Astrocyte (in vitro differentiated cells and primary cell): ENCODE measurements at regions not wholly inside any gene's neighbourhood (a gene's known extent, or its start where the extent isn't known, plus 50 kb on each side); places are given as distances from the start of the nearest gene placed in this dataset.

Experiments
- EZH2 ChIP-seq: IDR thresholded peaks from 2 replicates; pipeline ENCODE4 v1.6.1; 2012; ENCODE audit warnings: mild to moderate bottlenecking, low read length, inconsistent platforms; ENCODE audit not compliant: insufficient read depth
- TF ChIP-seq, protein P1 (sequence below): IDR thresholded peaks from 2 replicates; pipeline ENCODE4 v1.5.1; 2011; ENCODE audit warnings: low read depth, mild to moderate bottlenecking, inconsistent platforms, low read length, moderate library complexity; ENCODE audit not compliant: insufficient read depth

DNA sequence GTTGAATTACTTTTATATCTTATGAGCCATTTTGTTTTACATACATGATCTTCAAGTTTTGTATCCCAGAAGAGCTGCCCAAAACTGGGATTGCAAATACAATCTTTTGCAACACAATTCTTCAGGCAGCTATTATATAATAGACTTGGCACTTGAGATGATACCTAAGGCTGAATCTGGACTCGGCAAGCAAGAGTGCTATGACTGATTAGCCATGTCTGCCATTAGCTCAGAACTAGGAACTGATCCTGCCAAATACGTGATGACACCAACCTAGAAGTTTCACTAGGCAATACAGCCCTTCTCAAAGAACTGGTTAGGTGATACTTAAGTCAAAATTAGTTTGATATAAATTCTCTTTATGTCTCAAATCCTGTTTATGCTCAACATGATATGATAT is 619.6 kb downstream of the CPS1 start:
- TF ChIP-seq, protein P1, sequence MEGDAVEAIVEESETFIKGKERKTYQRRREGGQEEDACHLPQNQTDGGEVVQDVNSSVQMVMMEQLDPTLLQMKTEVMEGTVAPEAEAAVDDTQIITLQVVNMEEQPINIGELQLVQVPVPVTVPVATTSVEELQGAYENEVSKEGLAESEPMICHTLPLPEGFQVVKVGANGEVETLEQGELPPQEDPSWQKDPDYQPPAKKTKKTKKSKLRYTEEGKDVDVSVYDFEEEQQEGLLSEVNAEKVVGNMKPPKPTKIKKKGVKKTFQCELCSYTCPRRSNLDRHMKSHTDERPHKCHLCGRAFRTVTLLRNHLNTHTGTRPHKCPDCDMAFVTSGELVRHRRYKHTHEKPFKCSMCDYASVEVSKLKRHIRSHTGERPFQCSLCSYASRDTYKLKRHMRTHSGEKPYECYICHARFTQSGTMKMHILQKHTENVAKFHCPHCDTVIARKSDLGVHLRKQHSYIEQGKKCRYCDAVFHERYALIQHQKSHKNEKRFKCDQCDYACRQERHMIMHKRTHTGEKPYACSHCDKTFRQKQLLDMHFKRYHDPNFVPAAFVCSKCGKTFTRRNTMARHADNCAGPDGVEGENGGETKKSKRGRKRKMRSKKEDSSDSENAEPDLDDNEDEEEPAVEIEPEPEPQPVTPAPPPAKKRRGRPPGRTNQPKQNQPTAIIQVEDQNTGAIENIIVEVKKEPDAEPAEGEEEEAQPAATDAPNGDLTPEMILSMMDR = no peak
- TF ChIP-seq EZH2 = no peak
